ENCODE measurements at regions not wholly inside any gene's neighbourhood (a gene's known extent, or its start where the extent isn't known, plus 50 kb on each side); places are given as distances from the start of the nearest gene placed in this dataset.

GRCh38 chrX:10747975-10748374 is 127.6 kb upstream of the MID1 start:
- Histone ChIP-seq H3K9ac (ENCODE audit: low read depth in 1 of 2, low read length in 2 of 2) (no peak overlapping the region), H3K9me3 (ENCODE audit: control insufficient read depth in 4 of 4, low read length in 3 of 4) (peaks cover 0 to 2% (median 0%) of the 10 kb centered on the region in 4 donors), H3K4me3 (ENCODE audit: low read depth in 1 of 3, low read length in 3 of 3) (no peak overlapping the region), H3K36me3 (ENCODE audit: control insufficient read depth in 4 of 4, insufficient read depth in 3 of 4, low read depth in 1 of 4, low read length in 3 of 4) (no peaks in the 10 kb centered on the region), H3K4me1 (ENCODE audit: control insufficient read depth in 4 of 4, insufficient read depth in 4 of 4, low read length in 3 of 4) (no peaks in the 10 kb centered on the region), H3K27ac (ENCODE audit: low read depth in 1 of 2, low read length in 2 of 2) (no peak overlapping the region), H3K27me3 (ENCODE audit: control insufficient read depth in 4 of 4, insufficient read depth in 4 of 4, low read length in 3 of 4) (no peaks in the 10 kb centered on the region)
- 70% methylated on average over 1 of the region's 1 CpG for WGBS
- no peak for DNase-seq (ENCODE audit: low spot score)
- no peak for TF ChIP-seq YY1 (IDR thresholded peaks at IDR 0.05)
- no peak for TF ChIP-seq SP1 (IDR thresholded peaks at IDR 0.05)
- no peak for TF ChIP-seq HNF4G (IDR thresholded peaks at IDR 0.05)
- TF ChIP-seq TAF1 (conservative IDR thresholded peaks at IDR 0.05) = no peak
- no peak for TF ChIP-seq RAD21 (IDR thresholded peaks at IDR 0.05)
- no peak for TF ChIP-seq REST (IDR thresholded peaks at IDR 0.05)
- TF ChIP-seq JUND (IDR thresholded peaks at IDR 0.05) = no peak
- no peak for TF ChIP-seq ATF3 (IDR thresholded peaks at IDR 0.05)
- no peak for TF ChIP-seq FOXA1 (IDR thresholded peaks at IDR 0.05)
- no peak for TF ChIP-seq HNF4A (conservative IDR thresholded peaks at IDR 0.05)
- TF ChIP-seq EGR1 (IDR thresholded peaks at IDR 0.05; ENCODE audit: low read depth in 2 of 2) = no peak
- no peak for TF ChIP-seq CTCF (IDR thresholded peaks at IDR 0.05; ENCODE audit: low read depth, low read length, missing input control)
- no peak for TF ChIP-seq RXRA (IDR thresholded peaks at IDR 0.05)
- TF ChIP-seq GABPA (IDR thresholded peaks at IDR 0.05 in 1 of 2, conservative IDR thresholded peaks at IDR 0.05 in 1 of 2) = no peak
- no peak for TF ChIP-seq FOXA2 (IDR thresholded peaks at IDR 0.05)
- no peak for TF ChIP-seq MAX (IDR thresholded peaks at IDR 0.05)
- no peak for TF ChIP-seq NR2F2 (IDR thresholded peaks at IDR 0.05)

GRCh38 chrX:10749113-10749512 is 128.7 kb upstream of the MID1 start:
- Histone ChIP-seq H3K9ac (ENCODE audit: low read depth in 1 of 2, low read length in 2 of 2) (no peak overlapping the region), H3K4me1 (ENCODE audit: control insufficient read depth in 4 of 4, insufficient read depth in 4 of 4, low read length in 3 of 4) (no peaks in the 10 kb centered on the region), H3K27ac (ENCODE audit: low read depth in 1 of 2, low read length in 2 of 2) (no peak overlapping the region), H3K36me3 (ENCODE audit: control insufficient read depth in 4 of 4, insufficient read depth in 3 of 4, low read depth in 1 of 4, low read length in 3 of 4) (no peaks in the 10 kb centered on the region), H3K9me3 (ENCODE audit: control insufficient read depth in 4 of 4, low read length in 3 of 4) (peaks cover 0 to 2% (median 0%) of the 10 kb centered on the region in 4 donors), H3K4me3 (ENCODE audit: low read depth in 1 of 3, low read length in 3 of 3) (no peak overlapping the region), H3K27me3 (ENCODE audit: control insufficient read depth in 4 of 4, insufficient read depth in 4 of 4, low read length in 3 of 4) (no peaks in the 10 kb centered on the region)
- no peak for DNase-seq (ENCODE audit: low spot score)
- WGBS = 82% methylated on average over 3 of the region's 3 CpGs
- TF ChIP-seq RAD21 (IDR thresholded peaks at IDR 0.05) = no peak
- no peak for TF ChIP-seq FOXA1 (IDR thresholded peaks at IDR 0.05)
- no peak for TF ChIP-seq JUND (IDR thresholded peaks at IDR 0.05)
- no peak for TF ChIP-seq FOXA2 (IDR thresholded peaks at IDR 0.05)
- TF ChIP-seq ATF3 (IDR thresholded peaks at IDR 0.05) = no peak
- no peak for TF ChIP-seq HNF4G (IDR thresholded peaks at IDR 0.05)
- no peak for TF ChIP-seq ZBTB33 (IDR thresholded peaks at IDR 0.05)
- no peak for TF ChIP-seq TAF1 (conservative IDR thresholded peaks at IDR 0.05)
- TF ChIP-seq HNF4A (conservative IDR thresholded peaks at IDR 0.05) = no peak
- no peak for TF ChIP-seq SP1 (IDR thresholded peaks at IDR 0.05)
- no peak for TF ChIP-seq YY1 (IDR thresholded peaks at IDR 0.05)
- TF ChIP-seq MAX (IDR thresholded peaks at IDR 0.05) = no peak
- no peak for TF ChIP-seq RXRA (IDR thresholded peaks at IDR 0.05)
- no peak for TF ChIP-seq REST (IDR thresholded peaks at IDR 0.05)
- TF ChIP-seq EGR1 (IDR thresholded peaks at IDR 0.05; ENCODE audit: low read depth in 2 of 2) = no peak
- no peak for TF ChIP-seq GABPA (IDR thresholded peaks at IDR 0.05 in 1 of 2, conservative IDR thresholded peaks at IDR 0.05 in 1 of 2)
